ENCODE measurements at regions not wholly inside any gene's neighbourhood (a gene's known extent, or its start where the extent isn't known, plus 50 kb on each side); places are given as distances from the start of the nearest gene placed in this dataset.
A peak's percentile ranks its signal among the peaks of the same experiment; 100 is the strongest.
"Not testable (repeated sequence)": the region's sequence is repeated elsewhere in the genome, so short reads cannot be mapped to it uniquely, and the experiment has no call there.

- Histone ChIP-seq H3K4me1 (ENCODE audit: control insufficient read depth in 2 of 2, insufficient read depth in 2 of 2, low read length in 2 of 2) (no peaks in the 10 kb centered on the region), H3K27me3 (ENCODE audit: control insufficient read depth in 2 of 2, insufficient read depth in 2 of 2, low read length in 2 of 2) (no peaks in the 10 kb centered on the region), H3K9me3 (ENCODE audit: control insufficient read depth in 2 of 3, low read length in 3 of 3) (peaks cover 0 to 25% (median 0%) of the 10 kb centered on the region in 3 experiments), H3K36me3 (ENCODE audit: control insufficient read depth in 2 of 3, insufficient read depth in 3 of 3, low read length in 3 of 3) (no peaks in the 10 kb centered on the region), H3K4me3 (ENCODE audit: low read length) (no peak overlapping the region), H3K27ac (ENCODE audit: low read depth, low read length) (no peak overlapping the region)
- Mint-ChIP-seq H3K4me1 (peaks cover 0 to 2% (median 0%) of the 10 kb centered on the region in 7 donors), H3K4me3 (no peak overlapping the region), H3K27me3 (no peaks in the 10 kb centered on the region), H3K36me3 (peaks cover 0 to 5% (median 4%) of the 10 kb centered on the region in 5 donors), H3K27ac (no peak overlapping the region), H3K9me3 (peaks cover 9 to 66% (median 33%) of the 10 kb centered on the region in 11 donors)
- ChIA-PET CTCF (no interaction called here), POLR2A (no interaction called here)
- intact Hi-C loops (cut with micrococcal nuclease): no loop called here
- no peak for ATAC-seq
- DNase-seq: no peak
Observed at GRCh38 chr22:11598492-11599440, 3929.2 kb upstream of the OR11H1 start.

DNA sequence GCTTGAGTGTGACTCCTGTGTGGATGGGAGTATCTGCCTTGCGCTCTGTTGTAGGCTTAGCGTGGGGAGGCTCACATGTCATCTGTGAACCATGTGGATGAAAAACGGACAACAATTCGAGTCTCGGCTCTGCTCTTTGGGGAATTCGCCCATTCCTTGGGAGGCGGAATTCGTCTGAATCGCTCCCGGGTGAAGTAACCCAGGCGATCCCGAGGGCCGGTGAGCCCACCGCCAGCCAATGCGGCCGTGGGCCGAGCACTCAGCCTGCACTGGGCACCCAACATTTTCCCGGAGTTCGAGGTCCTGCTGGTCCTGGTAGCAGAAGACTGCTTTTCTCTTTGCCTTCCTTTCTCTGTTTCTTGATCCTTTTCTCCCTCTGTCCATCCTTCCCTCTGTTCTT lies 3928.5 kb upstream of the OR11H1 start:
- H3K27ac Mint-ChIP-seq; H3K27ac ChIP-seq (ENCODE audit: low read depth, low read length); H3K4me1 ChIP-seq (ENCODE audit: control insufficient read depth in 2 of 2, insufficient read depth in 2 of 2, low read length in 2 of 2); ATAC-seq; POLR2A ChIA-PET; CTCF ChIA-PET; DNase-seq; H3K27me3 ChIP-seq (ENCODE audit: control insufficient read depth in 2 of 2, insufficient read depth in 2 of 2, low read length in 2 of 2); H3K36me3 Mint-ChIP-seq; H3K4me1 Mint-ChIP-seq; H3K4me3 ChIP-seq (ENCODE audit: low read length); H3K36me3 ChIP-seq (ENCODE audit: control insufficient read depth in 2 of 3, insufficient read depth in 3 of 3, low read length in 3 of 3); H3K27me3 Mint-ChIP-seq; intact Hi-C loops (cut with micrococcal nuclease): not testable (repeated sequence)
- H3K9me3 ChIP-seq (ENCODE audit: control insufficient read depth in 2 of 3, low read length in 3 of 3): peaks cover 0 to 25% (median 0%) of the 10 kb centered on the region in 3 experiments
- Mint-ChIP-seq H3K4me3 (peak overlapping the region in 1 of 10 donors; percentile 27), H3K9me3 (peaks cover 12 to 65% (median 31%) of the 10 kb centered on the region in 11 donors)

GRCh38 chr22:11600161-11600560 lies 3927.8 kb upstream of the OR11H1 start:
- H3K27me3 Mint-ChIP-seq; H3K4me1 ChIP-seq (ENCODE audit: control insufficient read depth in 2 of 2, insufficient read depth in 2 of 2, low read length in 2 of 2); CTCF ChIA-PET; DNase-seq; H3K36me3 Mint-ChIP-seq; POLR2A ChIA-PET; H3K27ac ChIP-seq (ENCODE audit: low read depth, low read length); H3K36me3 ChIP-seq (ENCODE audit: control insufficient read depth in 2 of 3, insufficient read depth in 3 of 3, low read length in 3 of 3); H3K4me3 ChIP-seq (ENCODE audit: low read length); ATAC-seq; intact Hi-C loops (cut with micrococcal nuclease); H3K4me1 Mint-ChIP-seq; H3K4me3 Mint-ChIP-seq; H3K27me3 ChIP-seq (ENCODE audit: control insufficient read depth in 2 of 2, insufficient read depth in 2 of 2, low read length in 2 of 2); H3K27ac Mint-ChIP-seq: not testable (repeated sequence)
- H3K9me3 ChIP-seq (ENCODE audit: control insufficient read depth in 2 of 3, low read length in 3 of 3): peaks cover 0 to 21% (median 0%) of the 10 kb centered on the region in 3 experiments
- H3K9me3 Mint-ChIP-seq: peaks cover 12 to 68% (median 30%) of the 10 kb centered on the region in 11 donors

DNA sequence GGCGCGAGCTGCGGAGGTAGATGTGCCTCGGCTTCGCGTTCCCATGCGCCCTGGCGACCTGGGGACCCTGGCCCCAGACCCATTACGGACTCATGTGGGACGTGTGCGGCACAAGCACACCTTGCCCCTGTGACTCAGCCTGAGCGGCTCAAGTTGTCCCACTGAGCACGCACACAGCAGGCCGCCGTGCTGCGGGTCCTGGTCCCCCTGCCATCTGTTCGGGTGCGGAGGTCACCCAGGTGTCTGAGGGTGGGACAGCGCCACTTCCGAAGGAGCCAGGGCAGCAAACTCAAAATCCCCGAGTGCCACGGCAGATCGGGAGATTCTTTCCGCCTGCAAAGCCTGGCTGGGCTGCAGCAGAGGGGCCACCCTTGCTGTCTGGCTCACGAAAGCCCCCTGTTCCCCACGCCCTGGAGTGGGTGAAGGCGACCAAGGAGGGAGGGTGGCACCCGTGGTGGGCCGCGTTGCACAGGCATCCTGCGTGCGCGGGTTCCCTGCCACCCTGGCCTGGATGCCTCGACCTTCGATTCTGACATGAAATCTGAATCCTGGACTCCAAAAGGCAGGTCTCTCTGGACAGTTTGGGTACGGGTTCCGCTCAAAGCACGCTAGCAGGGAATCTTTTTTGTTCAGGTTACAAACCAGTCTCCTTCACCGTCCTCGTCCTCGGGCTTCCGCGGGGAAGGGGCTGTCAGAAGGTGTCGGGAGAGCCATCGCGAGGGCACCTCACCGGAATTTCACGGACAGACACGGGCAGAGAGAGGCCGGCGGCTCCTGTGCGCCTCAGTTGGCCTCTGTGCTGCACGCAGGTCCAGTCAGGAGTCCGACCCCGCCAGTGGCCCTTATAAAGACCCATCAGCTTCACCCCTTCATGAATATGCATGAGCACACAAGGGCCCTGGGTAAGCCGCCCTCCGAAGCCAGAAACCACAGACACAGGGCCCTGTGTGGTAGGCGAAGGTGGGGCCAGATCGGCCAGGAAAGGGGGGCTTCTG lies 3926.8 kb upstream of the OR11H1 start:
- H3K4me3 ChIP-seq (ENCODE audit: low read length); H3K36me3 Mint-ChIP-seq; intact Hi-C loops (cut with micrococcal nuclease); H3K36me3 ChIP-seq (ENCODE audit: control insufficient read depth in 2 of 3, insufficient read depth in 3 of 3, low read length in 3 of 3); H3K27ac Mint-ChIP-seq; H3K27me3 Mint-ChIP-seq; H3K27me3 ChIP-seq (ENCODE audit: control insufficient read depth in 2 of 2, insufficient read depth in 2 of 2, low read length in 2 of 2); H3K27ac ChIP-seq (ENCODE audit: low read depth, low read length); H3K4me1 Mint-ChIP-seq; H3K4me1 ChIP-seq (ENCODE audit: control insufficient read depth in 2 of 2, insufficient read depth in 2 of 2, low read length in 2 of 2); H3K4me3 Mint-ChIP-seq; ATAC-seq; DNase-seq; CTCF ChIA-PET; POLR2A ChIA-PET: not testable (repeated sequence)
- peaks cover 15 to 67% (median 34%) of the 10 kb centered on the region in 11 donors for H3K9me3 Mint-ChIP-seq
- peaks cover 0 to 32% (median 0%) of the 10 kb centered on the region in 3 experiments for H3K9me3 ChIP-seq (ENCODE audit: control insufficient read depth in 2 of 3, low read length in 3 of 3)

- POLR2A ChIA-PET; H3K27ac Mint-ChIP-seq; H3K27me3 Mint-ChIP-seq; intact Hi-C loops (cut with micrococcal nuclease); H3K4me3 Mint-ChIP-seq; H3K27ac ChIP-seq (ENCODE audit: low read depth, low read length); H3K36me3 Mint-ChIP-seq; DNase-seq; H3K4me1 Mint-ChIP-seq; H3K4me1 ChIP-seq (ENCODE audit: control insufficient read depth in 2 of 2, insufficient read depth in 2 of 2, low read length in 2 of 2); H3K4me3 ChIP-seq (ENCODE audit: low read length); H3K36me3 ChIP-seq (ENCODE audit: control insufficient read depth in 2 of 3, insufficient read depth in 3 of 3, low read length in 3 of 3); CTCF ChIA-PET; H3K27me3 ChIP-seq (ENCODE audit: control insufficient read depth in 2 of 2, insufficient read depth in 2 of 2, low read length in 2 of 2); ATAC-seq: not testable (repeated sequence)
- peaks cover 0 to 26% (median 0%) of the 10 kb centered on the region in 3 experiments for H3K9me3 ChIP-seq (ENCODE audit: control insufficient read depth in 2 of 3, low read length in 3 of 3)
- H3K9me3 Mint-ChIP-seq: peaks cover 8 to 64% (median 27%) of the 10 kb centered on the region in 11 donors
Observed at GRCh38 chr22:11604635-11605395, 3923.2 kb upstream of the OR11H1 start.

GRCh38 chr22:11605468-11605981 lies 3922.5 kb upstream of the OR11H1 start:
- Histone ChIP-seq H3K36me3 (ENCODE audit: control insufficient read depth in 2 of 3, insufficient read depth in 3 of 3, low read length in 3 of 3) (no peaks in the 10 kb centered on the region), H3K4me3 (ENCODE audit: low read length) (no peak overlapping the region), H3K4me1 (ENCODE audit: control insufficient read depth in 2 of 2, insufficient read depth in 2 of 2, low read length in 2 of 2) (no peaks in the 10 kb centered on the region), H3K27me3 (ENCODE audit: control insufficient read depth in 2 of 2, insufficient read depth in 2 of 2, low read length in 2 of 2) (no peaks in the 10 kb centered on the region), H3K27ac (ENCODE audit: low read depth, low read length) (no peak overlapping the region), H3K9me3 (ENCODE audit: control insufficient read depth in 2 of 3, low read length in 3 of 3) (peaks cover 0 to 26% (median 0%) of the 10 kb centered on the region in 3 experiments)
- no peaks in the 10 kb centered on the region for H3K4me1 Mint-ChIP-seq
- peaks cover 12 to 68% (median 31%) of the 10 kb centered on the region in 11 donors for H3K9me3 Mint-ChIP-seq
- DNase-seq (no peak), ATAC-seq (no peak)
- H3K27ac Mint-ChIP-seq: no peak overlapping the region
- peaks cover 0 to 4% (median 0%) of the 10 kb centered on the region in 5 donors for H3K36me3 Mint-ChIP-seq
- no peak overlapping the region for H3K4me3 Mint-ChIP-seq
- intact Hi-C loops (cut with micrococcal nuclease): no loop called here
- H3K27me3 Mint-ChIP-seq: no peaks in the 10 kb centered on the region
- ChIA-PET CTCF (no interaction called here), POLR2A (no interaction called here)

Data from naive thymus-derived CD4-positive, alpha-beta T cell (primary cell).